ENCODE measurements at regions not wholly inside any gene's neighbourhood (a gene's known extent, or its start where the extent isn't known, plus 50 kb on each side); places are given as distances from the start of the nearest gene placed in this dataset.

DNA sequence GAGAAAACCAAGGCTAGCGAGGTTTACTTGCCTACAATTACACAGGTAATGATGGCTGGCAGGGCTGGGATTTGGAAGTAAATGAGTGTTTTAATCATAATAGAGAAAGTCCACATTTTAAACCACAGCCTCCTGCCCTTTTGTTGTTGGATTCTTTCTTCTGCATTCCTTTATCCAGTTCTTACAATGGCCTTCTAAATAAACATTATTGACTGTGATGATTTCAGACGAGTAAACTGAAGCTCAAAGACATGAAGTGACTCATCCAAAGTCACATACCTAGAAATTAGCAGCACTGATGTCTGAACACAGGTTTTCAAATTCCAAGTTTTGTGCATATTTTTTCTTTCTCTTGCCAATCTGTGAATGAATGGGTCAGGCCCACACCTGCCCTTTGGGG lies 51.2 kb upstream of the C1QTNF7 start:
- DNase-seq = no peak
